GM19468 (cell line): ENCODE measurements at regions not wholly inside any gene's neighbourhood (a gene's known extent, or its start where the extent isn't known, plus 50 kb on each side); places are given as distances from the start of the nearest gene placed in this dataset.

ENCODE experiments used
- ATAC-seq: cut with Tn5 transposase; IDR thresholded peaks from one replicate; pipeline ENCODE4 v1.9.1; 2021; ENCODE audit warnings: mild to moderate bottlenecking, moderate library complexity, moderate number of reproducible peaks; ENCODE audit not compliant: unreplicated experiment; ENCODE audit errors: extremely low read depth

DNA sequence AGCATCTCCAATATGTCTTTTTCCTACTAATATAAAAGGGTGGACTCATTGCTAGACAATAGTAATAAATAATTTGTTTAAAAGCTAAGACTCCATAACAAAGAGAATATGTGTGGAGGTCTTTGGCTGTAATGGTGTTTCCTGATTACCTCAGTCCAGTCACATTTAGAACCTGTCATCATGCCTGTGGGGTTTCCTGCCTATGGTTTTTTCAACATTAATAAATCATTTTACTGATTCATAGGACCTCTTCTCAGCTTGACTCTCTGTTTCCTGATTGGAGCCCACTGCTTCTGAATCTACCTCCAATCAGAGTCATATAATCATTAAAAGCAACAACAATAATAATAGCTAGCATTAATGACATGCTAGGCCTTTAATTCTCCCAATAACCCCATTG is 52.4 kb upstream of the GNAI1 start:
- ATAC-seq: no peak

DNA sequence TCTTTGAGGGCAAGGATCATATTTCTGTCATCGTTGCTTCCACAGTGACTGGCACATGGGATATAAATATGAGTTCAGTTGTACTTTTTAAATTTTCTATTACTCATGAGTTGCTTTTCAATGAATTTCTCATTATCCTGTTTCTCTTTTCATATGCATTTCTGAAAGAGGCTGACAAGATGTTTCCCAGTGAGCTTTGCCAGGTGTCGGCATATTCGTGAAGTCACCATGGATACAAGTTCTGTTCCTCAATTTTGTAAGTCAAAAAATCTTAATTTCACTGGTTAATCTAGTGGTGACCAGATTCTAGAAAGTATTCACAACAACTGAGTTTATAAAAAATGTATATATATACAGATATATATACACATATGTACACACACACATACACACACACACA is 55.7 kb upstream of the GNAI1 start:
- ATAC-seq: no peak

GRCh38 chr7:80078159-80078731 is 56.4 kb upstream of the GNAI1 start:
- ATAC-seq: no peak

DNA sequence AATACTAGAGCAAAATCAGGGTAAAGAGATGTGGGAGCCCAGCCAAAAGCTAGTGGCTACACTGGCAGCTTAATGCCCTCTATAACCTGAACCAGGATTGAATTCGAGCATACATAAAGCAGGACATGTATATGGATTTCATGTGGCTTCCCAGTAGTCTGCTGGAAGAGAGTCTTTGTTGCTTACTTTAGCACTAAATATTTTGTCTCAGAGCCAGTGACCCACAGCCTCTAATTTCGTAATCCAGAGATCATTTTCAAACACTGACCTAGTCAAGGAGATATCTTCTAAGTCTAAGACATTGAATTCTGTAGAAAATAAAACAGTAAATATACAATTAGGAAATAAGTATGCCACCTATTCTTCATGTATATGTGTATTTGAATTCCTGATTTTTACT is 64.2 kb upstream of the GNAI1 start:
- ATAC-seq: no peak

DNA sequence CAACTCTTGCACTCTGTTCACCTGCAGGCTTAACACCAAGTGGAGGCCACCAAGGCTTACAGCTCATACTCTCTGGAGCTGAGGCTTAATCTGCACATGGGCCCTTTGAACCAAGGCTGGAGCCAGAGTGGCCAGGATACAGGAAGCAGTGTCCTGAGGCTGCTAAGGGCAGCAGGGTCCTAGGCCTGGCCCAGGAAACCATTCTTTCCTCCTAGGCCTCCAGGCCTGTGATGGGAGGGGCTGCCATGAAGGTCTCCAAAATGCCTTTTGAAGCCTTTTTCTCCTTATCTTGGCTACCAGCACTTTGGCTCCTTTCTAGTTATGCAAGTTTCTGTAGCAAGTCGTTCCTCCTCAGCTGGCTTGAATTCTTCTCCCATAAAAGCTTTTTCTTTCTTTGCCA is 68.0 kb upstream of the GNAI1 start:
- ATAC-seq: no peak

DNA sequence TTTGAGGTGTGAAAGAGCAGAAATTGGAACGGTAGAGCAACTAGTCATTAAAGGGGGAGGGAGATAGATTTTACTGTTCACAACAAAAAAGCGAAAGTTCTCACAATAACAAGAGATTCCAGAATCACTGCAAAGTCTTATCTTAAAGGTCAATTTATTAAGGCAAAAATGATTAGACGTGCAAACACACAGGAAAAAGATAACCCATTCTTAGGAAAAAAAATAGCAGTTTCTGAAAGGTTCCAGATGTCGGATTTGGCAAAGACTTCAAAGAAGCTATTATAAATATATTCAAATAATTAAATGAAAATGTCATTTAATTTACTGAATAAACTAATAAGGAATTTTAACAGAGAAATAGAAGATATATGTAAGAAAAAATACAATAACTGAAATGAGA is 70.8 kb upstream of the GNAI1 start:
- no peak for ATAC-seq

GRCh38 chr7:80060218-80060806 is 74.3 kb upstream of the GNAI1 start:
- peak; percentile 39 for ATAC-seq

DNA sequence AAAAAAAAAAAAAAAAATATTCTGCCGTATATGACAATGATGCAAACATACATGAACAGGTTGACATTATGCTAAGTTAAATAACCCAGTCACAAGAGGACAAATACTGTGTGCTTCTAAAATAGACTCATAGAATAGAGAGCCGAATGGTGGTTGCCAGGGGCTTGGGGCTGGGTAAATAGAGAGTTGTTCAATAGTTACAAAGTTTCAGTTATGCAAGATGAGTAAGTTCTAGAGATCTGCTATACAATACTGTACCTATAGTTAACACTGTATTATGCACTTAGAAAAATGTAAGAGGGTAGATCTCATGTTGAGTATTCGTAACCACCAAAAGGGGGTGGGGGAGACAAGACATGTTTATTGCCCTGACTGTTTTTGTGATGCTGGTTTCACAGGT is 77.1 kb upstream of the GNAI1 start:
- ATAC-seq: no peak

DNA sequence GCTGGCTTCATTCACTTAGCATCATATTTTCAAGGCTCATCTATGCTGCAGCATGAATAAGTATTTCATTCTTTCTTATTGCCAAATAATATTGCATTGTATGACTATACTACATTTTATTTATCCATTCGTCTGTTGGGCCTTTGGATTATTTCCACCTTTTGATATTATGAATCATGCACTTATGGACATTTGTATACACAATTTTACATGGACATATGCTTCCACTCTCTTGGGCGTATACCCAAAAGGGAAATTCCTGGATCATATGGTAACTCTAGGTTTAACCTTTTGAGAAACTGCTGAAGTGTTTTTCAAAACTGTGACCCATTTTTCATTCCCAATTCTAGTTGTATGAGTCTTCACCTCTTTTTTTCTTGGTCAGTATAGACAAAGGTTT is 80.3 kb upstream of the GNAI1 start:
- no peak for ATAC-seq

DNA sequence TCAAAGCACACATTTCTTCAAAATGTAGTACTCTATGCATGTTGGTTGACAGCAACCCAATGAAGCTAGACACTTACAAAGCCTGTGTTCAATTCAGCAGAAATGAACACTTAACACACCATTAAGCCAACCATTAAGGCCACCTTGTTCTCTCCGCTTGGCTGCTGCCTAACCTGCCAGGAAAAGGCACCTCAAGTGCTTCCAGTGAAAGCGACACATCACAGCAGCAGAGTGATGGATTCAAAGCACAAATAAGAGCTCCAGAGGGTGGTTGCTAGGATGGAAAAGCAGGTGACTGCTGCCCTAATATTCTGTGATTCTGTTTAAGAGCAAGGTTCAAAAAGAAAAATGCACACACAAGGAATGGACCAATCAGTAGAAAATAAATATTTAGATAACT is 81.5 kb upstream of the GNAI1 start:
- no peak for ATAC-seq

- ATAC-seq: no peak
Measured at GRCh38 chr7:80047856-80048459, 86.7 kb upstream of the GNAI1 start.

DNA sequence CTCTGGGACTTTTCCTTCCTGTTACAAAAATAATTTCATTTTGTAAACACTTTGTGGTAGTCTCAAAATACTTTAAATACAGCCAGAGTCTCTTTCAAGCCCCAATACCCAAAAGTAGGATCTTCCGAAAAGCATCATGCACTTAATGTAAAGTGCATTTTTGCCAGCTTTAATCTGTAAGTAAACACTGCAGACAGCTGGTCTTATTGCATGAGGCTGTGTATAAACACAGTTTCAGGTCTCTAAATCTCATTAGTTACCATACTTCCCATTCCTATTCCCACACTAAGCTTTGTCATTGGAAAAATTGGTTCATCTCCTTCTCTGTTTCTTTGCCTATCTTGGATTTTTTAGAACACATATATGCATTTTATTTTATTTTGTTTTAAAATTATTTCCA is 87.6 kb upstream of the GNAI1 start:
- no peak for ATAC-seq

GRCh38 chr7:80044796-80045195 is 89.8 kb upstream of the GNAI1 start:
- no peak for ATAC-seq

DNA sequence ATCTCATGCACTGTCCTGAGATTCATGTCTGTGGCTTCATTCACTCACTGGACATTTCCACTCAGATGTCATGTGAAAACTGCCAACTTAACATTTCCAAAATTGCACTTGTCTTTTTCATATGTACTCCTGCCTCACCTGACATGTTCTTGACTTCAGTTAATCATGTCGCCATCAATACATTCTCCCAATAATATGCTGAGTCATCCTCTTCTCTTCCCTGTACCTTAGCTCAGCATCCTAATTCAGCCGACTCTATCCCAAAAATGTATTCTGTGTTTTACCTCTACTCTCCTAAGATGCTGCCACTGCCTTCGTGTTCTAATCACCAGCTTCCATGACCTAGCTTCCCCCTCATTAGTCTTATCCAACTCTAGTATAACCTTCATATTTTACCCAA is 93.9 kb upstream of the GNAI1 start:
- no peak for ATAC-seq

DNA sequence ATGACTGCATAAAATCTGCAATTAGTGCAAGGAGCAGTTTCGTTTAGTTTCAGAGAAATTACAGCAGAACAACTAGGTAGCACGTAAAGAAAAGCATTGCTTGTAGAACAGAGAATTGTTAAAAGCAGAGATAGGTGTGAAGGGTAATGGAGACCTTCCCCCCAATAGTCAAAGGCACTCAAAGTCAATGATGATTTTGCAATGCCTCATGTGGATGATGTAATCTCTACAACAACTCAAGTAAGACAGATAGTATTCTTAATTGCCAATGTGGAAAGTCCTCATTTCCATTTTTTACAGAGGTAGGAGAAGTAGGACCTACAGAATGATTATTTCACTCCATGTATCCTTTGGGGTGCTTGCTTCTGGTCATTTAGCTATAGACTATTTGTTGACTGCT is 94.3 kb upstream of the GNAI1 start:
- ATAC-seq: no peak

GRCh38 chr7:80039251-80039884 is 95.3 kb upstream of the GNAI1 start:
- no peak for ATAC-seq

- ATAC-seq: no peak
Measured at GRCh38 chr7:80037689-80038088, 96.9 kb upstream of the GNAI1 start.

DNA sequence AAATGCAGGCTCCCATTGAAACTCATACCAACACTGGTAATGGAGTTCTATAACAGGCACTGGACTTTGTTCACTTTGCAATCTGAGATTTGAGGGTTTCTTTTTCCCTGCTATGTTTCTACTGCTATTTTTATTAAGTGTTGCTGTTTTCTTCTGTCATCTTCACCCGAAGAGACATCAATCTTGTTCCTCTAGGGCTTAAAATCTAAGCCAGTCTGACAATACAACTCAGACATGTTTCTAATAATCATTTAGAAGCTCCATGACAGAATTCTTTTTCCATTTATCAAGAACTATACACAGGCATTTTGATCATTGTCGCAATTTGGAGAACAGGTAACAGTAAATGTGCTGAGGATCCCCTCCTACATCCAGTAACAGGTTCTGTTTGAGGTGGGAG is 98.5 kb upstream of the GNAI1 start:
- ATAC-seq: no peak

DNA sequence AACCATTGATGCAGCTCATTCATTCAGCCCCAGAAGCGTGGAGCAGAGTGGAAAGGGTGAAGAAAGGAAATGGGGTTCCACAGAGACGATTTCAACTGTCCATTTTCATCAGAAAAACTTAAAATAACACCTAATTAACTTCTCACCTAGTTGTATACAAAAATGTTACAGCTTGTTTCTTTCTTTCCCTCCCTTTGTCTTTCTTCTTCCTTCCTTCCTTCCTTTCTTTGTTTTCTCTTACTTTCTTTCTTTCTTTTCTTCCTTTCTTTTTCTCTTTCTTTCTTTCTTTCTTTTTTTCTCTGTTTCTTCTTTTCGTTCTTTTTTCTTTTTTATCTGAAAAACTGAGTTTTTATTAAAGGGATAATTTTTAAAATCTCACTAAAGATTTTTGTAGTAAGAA is 105.9 kb upstream of the GNAI1 start:
- ATAC-seq: no peak

GRCh38 chr7:80027611-80028173 is 106.9 kb upstream of the GNAI1 start:
- ATAC-seq: no peak

GRCh38 chr7:80026766-80027165 is 107.9 kb upstream of the GNAI1 start:
- ATAC-seq: no peak
